Type B pancreatic cell (in vitro differentiated cells): ENCODE measurements at regions not wholly inside any gene's neighbourhood (a gene's known extent, or its start where the extent isn't known, plus 50 kb on each side); places are given as distances from the start of the nearest gene placed in this dataset.
A peak's percentile ranks its signal among the peaks of the same experiment; 100 is the strongest.

Experiments
- DNase-seq: peaks from one replicate; pipeline ENCODE4 v3.0.0; 2021; ENCODE audit warnings: mixed read lengths; ENCODE audit not compliant: unreplicated experiment; ENCODE audit errors: extremely low spot score
- H3K27ac Mint-ChIP-seq: 2 replicates; pipeline ENCODE4 v1.8.0; 2021; ENCODE audit warnings: mild to moderate bottlenecking, mixed read lengths
- H3K27me3 Mint-ChIP-seq: 2 replicates; pipeline ENCODE4 v1.8.0; 2021; ENCODE audit warnings: mixed read lengths
- H3K36me3 Mint-ChIP-seq: 2 replicates; pipeline ENCODE4 v1.8.0; 2021; ENCODE audit warnings: mixed read lengths
- H3K4me1 Mint-ChIP-seq: one replicate; pipeline ENCODE4 v1.8.0; 2021; ENCODE audit warnings: mixed read lengths; ENCODE audit not compliant: unreplicated experiment
- H3K4me3 Mint-ChIP-seq: 2 replicates; pipeline ENCODE4 v1.8.0; 2021; ENCODE audit warnings: mild to moderate bottlenecking, mixed read lengths
- H3K9me3 Mint-ChIP-seq: 2 replicates; pipeline ENCODE4 v1.8.0; 2021; ENCODE audit warnings: mixed read lengths
- TF ChIP-seq, protein P1 (sequence below): fragments of 200-600 bp; sonication (generic); conservative IDR thresholded peaks from 2 replicates; pipeline ENCODE4 v1.5.0; 2021; ENCODE audit warnings: antibody characterized with exemption, mild to moderate bottlenecking

GRCh38 chr18:11500153-11501122 is 109.0 kb upstream of the SLC35G4 start:
- TF ChIP-seq, protein P1, sequence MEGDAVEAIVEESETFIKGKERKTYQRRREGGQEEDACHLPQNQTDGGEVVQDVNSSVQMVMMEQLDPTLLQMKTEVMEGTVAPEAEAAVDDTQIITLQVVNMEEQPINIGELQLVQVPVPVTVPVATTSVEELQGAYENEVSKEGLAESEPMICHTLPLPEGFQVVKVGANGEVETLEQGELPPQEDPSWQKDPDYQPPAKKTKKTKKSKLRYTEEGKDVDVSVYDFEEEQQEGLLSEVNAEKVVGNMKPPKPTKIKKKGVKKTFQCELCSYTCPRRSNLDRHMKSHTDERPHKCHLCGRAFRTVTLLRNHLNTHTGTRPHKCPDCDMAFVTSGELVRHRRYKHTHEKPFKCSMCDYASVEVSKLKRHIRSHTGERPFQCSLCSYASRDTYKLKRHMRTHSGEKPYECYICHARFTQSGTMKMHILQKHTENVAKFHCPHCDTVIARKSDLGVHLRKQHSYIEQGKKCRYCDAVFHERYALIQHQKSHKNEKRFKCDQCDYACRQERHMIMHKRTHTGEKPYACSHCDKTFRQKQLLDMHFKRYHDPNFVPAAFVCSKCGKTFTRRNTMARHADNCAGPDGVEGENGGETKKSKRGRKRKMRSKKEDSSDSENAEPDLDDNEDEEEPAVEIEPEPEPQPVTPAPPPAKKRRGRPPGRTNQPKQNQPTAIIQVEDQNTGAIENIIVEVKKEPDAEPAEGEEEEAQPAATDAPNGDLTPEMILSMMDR: no peak
- Mint-ChIP-seq H3K9me3 (no peaks in the 10 kb centered on the region), H3K27me3 (no peaks in the 10 kb centered on the region), H3K36me3 (no peaks in the 10 kb centered on the region), H3K27ac (peak overlapping the region; percentile 63), H3K4me3 (no peak overlapping the region), H3K4me1 (peaks cover 8% of the 10 kb centered on the region)
- DNase-seq: no peak

DNA sequence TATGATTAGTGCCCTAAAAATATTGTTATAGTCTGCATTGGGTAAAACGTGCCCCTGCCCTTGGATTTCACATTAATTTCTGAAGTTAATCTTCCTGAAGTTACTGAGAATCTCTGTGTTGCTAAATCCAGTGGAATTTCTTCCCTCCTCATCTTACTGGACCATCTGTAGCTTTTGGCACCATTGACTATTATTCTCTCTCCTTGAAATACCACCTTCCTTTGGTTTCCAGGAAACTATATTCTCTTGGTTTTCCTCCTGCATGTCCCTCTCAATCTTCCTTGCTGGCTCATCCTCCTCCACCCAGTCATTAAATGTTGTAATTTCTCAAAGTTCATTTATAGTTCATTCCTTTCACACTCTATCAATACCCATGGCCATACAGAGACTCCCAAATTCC is 110.6 kb upstream of the SLC35G4 start:
- H3K36me3 Mint-ChIP-seq: no peaks in the 10 kb centered on the region
- H3K9me3 Mint-ChIP-seq: no peaks in the 10 kb centered on the region
- no peak for DNase-seq
- no peaks in the 10 kb centered on the region for H3K27me3 Mint-ChIP-seq
- TF ChIP-seq, protein P1: no peak
- peaks cover 8% of the 10 kb centered on the region for H3K4me1 Mint-ChIP-seq
- H3K4me3 Mint-ChIP-seq: no peak overlapping the region
- H3K27ac Mint-ChIP-seq: no peak overlapping the region

DNA sequence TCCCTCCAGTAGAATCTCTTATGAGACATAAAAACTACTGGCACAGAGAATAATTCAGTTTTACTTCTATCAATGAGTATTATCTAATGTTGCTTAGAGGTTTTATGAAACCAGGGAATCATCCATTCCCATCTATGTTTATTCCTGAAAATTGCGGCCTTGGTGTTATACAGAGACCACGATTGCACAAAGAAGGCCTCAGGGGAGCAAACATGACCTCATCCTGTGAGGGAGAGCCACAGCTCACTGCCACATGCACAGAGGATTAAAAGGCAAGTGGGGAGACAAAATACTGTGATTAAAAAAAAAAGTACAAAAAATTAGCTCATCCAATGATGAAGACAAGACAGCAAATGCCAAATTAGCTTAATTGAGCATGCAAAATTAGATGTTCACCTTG is 111.8 kb upstream of the SLC35G4 start:
- DNase-seq: no peak
- Mint-ChIP-seq H3K27ac (no peak overlapping the region), H3K4me3 (no peak overlapping the region), H3K36me3 (no peaks in the 10 kb centered on the region), H3K9me3 (no peaks in the 10 kb centered on the region), H3K4me1 (peaks cover 8% of the 10 kb centered on the region), H3K27me3 (no peaks in the 10 kb centered on the region)
- TF ChIP-seq, protein P1: no peak

- DNase-seq: no peak
- Mint-ChIP-seq H3K4me1 (peaks cover 8% of the 10 kb centered on the region), H3K27me3 (no peaks in the 10 kb centered on the region), H3K27ac (no peak overlapping the region), H3K36me3 (no peaks in the 10 kb centered on the region), H3K4me3 (no peak overlapping the region), H3K9me3 (no peaks in the 10 kb centered on the region)
- TF ChIP-seq, protein P1: no peak
Measured at GRCh38 chr18:11496526-11497172, 112.7 kb upstream of the SLC35G4 start.

- Mint-ChIP-seq H3K9me3 (no peaks in the 10 kb centered on the region), H3K4me3 (no peak overlapping the region), H3K27ac (no peak overlapping the region), H3K27me3 (no peaks in the 10 kb centered on the region), H3K4me1 (peaks cover 7% of the 10 kb centered on the region), H3K36me3 (no peaks in the 10 kb centered on the region)
- DNase-seq: no peak
- TF ChIP-seq, protein P1: no peak
Measured at GRCh38 chr18:11495441-11495840, 114.0 kb upstream of the SLC35G4 start.
